ENCODE measurements at regions not wholly inside any gene's neighbourhood (a gene's known extent, or its start where the extent isn't known, plus 50 kb on each side); places are given as distances from the start of the nearest gene placed in this dataset.

DNA sequence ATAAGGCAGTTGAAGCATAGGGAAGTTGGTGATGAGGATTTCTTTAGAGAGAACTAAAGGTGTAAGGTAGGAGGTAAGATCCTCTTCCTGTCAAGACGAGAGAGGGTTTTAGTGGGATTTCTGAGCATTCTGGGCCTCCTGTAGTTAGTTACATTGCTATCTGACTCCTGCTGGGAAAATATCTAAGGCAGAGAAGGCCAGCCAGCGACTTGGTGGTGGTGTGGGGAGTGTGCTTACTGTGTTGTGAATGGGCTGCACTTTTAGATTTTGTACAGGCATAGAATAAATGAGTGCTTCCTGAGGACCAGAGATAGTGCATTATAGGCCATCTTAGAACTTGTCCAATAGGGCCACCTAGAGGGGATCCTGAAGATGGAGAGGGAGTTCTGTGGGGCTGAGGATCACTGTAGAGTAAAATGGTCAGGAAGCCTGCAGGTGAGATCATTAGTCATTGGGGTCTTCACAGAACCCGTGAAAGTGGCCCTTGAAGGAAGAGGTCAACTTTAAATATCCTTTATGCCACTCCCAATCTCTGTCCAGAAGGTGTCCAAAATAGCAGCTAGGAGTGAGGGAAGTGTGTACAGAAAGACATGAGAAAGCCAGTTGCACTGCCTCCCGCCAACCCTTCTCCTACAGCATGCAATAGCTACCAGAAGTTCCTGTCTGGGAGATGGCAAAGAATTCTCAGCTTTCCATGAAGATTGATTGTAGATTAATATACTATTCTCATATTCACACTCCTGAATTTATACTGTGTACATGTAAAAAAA lies 266.6 kb downstream of the POLR1F start:
- Mint-ChIP-seq H3K27ac (no peak overlapping the region), H3K4me3 (no peak overlapping the region), H3K36me3 (no peaks in the 10 kb centered on the region), H3K27me3 (ENCODE audit: low read depth) (peaks cover 5% of the 10 kb centered on the region), H3K4me1 (peaks cover 8% of the 10 kb centered on the region), H3K9me3 (peaks cover 2% of the 10 kb centered on the region)
- DNase-seq (ENCODE audit: low spot score in 2 of 2, unreplicated experiment in 2 of 2) = no peak
- TF ChIP-seq, protein P1, sequence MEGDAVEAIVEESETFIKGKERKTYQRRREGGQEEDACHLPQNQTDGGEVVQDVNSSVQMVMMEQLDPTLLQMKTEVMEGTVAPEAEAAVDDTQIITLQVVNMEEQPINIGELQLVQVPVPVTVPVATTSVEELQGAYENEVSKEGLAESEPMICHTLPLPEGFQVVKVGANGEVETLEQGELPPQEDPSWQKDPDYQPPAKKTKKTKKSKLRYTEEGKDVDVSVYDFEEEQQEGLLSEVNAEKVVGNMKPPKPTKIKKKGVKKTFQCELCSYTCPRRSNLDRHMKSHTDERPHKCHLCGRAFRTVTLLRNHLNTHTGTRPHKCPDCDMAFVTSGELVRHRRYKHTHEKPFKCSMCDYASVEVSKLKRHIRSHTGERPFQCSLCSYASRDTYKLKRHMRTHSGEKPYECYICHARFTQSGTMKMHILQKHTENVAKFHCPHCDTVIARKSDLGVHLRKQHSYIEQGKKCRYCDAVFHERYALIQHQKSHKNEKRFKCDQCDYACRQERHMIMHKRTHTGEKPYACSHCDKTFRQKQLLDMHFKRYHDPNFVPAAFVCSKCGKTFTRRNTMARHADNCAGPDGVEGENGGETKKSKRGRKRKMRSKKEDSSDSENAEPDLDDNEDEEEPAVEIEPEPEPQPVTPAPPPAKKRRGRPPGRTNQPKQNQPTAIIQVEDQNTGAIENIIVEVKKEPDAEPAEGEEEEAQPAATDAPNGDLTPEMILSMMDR (IDR thresholded peaks at IDR 0.05; ENCODE audit: unreplicated experiment) = no peak

DNA sequence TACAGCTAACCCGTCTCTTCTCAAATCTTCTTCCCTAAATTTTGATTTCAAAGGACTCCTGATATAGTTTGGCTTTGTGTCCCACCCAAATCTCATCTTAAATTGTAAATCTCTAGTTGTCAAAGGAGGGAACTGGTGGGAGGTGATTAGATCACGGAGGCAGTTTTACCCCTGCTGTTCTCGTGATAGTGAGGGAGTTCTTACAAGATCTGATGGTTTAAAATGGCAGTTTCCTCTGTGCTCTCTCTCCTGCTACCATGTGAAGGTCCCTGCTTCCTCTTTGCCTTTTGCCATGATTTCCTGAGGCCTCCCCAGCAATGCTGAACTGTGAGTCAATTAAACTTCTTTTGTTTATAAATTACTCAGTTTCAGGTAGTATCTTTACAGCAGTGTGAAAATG lies 269.3 kb downstream of the POLR1F start:
- TF ChIP-seq, protein P1 (IDR thresholded peaks at IDR 0.05; ENCODE audit: unreplicated experiment) = no peak
- H3K27me3 Mint-ChIP-seq (ENCODE audit: low read depth) = peaks cover 5% of the 10 kb centered on the region
- H3K36me3 Mint-ChIP-seq = no peaks in the 10 kb centered on the region
- no peaks in the 10 kb centered on the region for H3K9me3 Mint-ChIP-seq
- H3K4me3 Mint-ChIP-seq = no peak overlapping the region
- DNase-seq (ENCODE audit: low spot score in 2 of 2, unreplicated experiment in 2 of 2) = no peak
- H3K4me1 Mint-ChIP-seq = peaks cover 8% of the 10 kb centered on the region
- no peak overlapping the region for H3K27ac Mint-ChIP-seq

DNA sequence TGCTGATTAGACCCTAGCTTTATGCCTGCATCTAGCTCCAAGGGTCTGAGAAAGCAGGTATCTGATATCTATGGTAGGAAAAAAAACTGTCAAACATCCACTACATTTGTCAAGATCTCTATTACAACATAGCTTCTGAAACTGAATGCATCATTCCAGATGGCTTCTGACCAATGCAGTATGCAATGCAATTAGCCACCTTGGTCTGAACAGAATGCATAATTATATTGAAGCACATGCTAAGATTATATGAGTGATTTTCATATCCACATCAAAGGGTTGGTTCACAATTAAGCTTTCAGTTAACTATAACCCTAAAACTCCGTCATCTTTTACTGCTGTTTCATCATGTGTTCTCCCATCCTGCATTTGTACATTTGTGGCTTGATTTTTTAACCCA lies 271.4 kb downstream of the POLR1F start:
- TF ChIP-seq, protein P1 (IDR thresholded peaks at IDR 0.05; ENCODE audit: unreplicated experiment) = no peak
- Mint-ChIP-seq H3K27ac (no peak overlapping the region), H3K4me1 (peaks cover 8% of the 10 kb centered on the region), H3K36me3 (no peaks in the 10 kb centered on the region), H3K27me3 (ENCODE audit: low read depth) (no peaks in the 10 kb centered on the region), H3K9me3 (peaks cover 4% of the 10 kb centered on the region), H3K4me3 (no peak overlapping the region)
- DNase-seq (ENCODE audit: low spot score in 2 of 2, unreplicated experiment in 2 of 2) = no peak

DNA sequence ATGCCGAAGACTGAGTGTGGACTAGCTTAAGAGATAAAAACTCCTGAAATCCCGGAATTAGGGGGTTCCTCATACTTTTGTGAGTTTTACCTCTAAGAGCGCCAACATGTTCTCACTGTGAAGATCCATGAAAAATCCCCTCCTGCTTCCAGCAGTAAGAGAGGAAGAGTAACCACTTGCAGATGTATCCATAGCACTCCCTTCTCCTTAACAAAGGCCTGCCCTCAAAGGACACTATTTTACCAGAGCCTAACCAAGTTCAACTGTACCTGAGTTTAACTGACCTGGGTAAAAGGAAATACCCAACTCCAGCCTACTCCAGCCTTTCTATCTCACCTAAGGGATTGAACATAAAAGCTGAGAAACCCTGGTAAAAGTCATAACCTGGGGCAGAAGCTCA lies 280.9 kb downstream of the POLR1F start:
- no peaks in the 10 kb centered on the region for H3K36me3 Mint-ChIP-seq
- TF ChIP-seq, protein P1 (IDR thresholded peaks at IDR 0.05; ENCODE audit: unreplicated experiment) = no peak
- peaks cover 17% of the 10 kb centered on the region for H3K4me1 Mint-ChIP-seq
- no peak for DNase-seq (ENCODE audit: low spot score in 2 of 2, unreplicated experiment in 2 of 2)
- H3K27ac Mint-ChIP-seq = no peak overlapping the region
- peaks cover 4% of the 10 kb centered on the region for H3K9me3 Mint-ChIP-seq
- no peak overlapping the region for H3K4me3 Mint-ChIP-seq
- no peaks in the 10 kb centered on the region for H3K27me3 Mint-ChIP-seq (ENCODE audit: low read depth)

DNA sequence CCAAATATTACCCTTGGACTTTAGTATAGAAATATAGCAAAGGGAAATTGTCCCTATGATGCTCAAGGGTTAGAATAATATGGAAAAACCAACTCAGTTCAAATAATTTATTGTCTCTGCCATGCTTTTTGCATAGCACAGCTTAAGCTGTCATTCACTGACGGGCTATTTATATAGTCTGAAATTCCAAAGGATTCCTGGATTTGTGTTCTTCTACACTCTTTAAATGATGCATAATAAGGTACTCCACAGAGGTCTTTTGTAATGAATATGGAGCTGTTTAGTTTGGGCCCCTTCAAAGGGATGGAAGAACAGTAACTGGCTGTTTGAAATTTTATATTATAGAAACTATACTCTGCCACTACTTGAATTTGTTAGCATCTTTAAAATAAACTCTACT lies 276.6 kb upstream of the FERD3L start:
- H3K27me3 Mint-ChIP-seq (ENCODE audit: low read depth) = no peaks in the 10 kb centered on the region
- H3K27ac Mint-ChIP-seq = no peak overlapping the region
- no peak overlapping the region for H3K4me3 Mint-ChIP-seq
- H3K4me1 Mint-ChIP-seq = peaks cover 27% of the 10 kb centered on the region
- TF ChIP-seq, protein P1 (IDR thresholded peaks at IDR 0.05; ENCODE audit: unreplicated experiment) = no peak
- DNase-seq (ENCODE audit: low spot score in 2 of 2, unreplicated experiment in 2 of 2) = no peak
- no peaks in the 10 kb centered on the region for H3K36me3 Mint-ChIP-seq
- H3K9me3 Mint-ChIP-seq = no peaks in the 10 kb centered on the region

All from mesothelial cell of epicardium (in vitro differentiated cells).